GM18511 (cell line): ENCODE measurements at regions not wholly inside any gene's neighbourhood (a gene's known extent, or its start where the extent isn't known, plus 50 kb on each side); places are given as distances from the start of the nearest gene placed in this dataset.

Experiments used
- ATAC-seq: cut with Tn5 transposase; IDR thresholded peaks from one replicate; pipeline ENCODE4 v1.9.1; 2021; ENCODE audit warnings: mild to moderate bottlenecking, moderate library complexity; ENCODE audit not compliant: unreplicated experiment

DNA sequence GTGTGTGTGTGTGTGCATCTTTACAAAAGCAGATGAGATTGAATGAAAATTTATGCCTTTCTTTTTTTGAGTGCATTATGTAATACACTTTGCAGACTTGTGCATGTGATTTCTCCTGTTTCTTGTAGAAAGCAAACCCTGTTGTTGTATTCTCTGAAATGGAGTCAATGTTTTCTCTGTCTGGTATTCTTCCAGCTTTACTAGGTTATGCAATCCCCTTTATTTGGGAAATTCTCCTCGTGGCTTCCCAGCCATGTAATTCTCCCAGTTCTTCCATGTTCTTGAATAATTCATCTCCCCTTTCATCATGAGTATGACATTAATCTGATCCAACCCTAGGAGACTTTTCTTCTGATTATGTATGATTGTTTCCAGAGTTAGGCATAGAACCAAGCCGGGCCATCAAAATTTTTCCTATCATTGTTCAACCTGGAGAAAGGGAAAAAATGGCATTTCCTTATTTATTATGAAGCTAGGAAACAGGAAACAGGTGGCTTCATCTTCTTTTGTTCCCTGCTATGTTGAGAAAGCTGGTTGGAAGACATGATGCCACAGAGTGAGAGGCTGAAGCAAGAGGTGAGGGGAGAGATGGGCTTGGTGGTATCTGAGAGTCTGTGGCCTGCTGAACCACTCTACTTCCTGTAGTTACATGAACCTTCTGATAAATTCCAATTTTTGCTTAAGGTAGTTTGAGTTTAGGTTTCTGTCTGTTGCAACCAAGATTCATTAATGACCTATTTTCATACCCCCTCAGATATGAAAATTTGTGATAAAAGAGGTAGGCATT lies 68.8 kb downstream of the PRL start:
- ATAC-seq: no peak

DNA sequence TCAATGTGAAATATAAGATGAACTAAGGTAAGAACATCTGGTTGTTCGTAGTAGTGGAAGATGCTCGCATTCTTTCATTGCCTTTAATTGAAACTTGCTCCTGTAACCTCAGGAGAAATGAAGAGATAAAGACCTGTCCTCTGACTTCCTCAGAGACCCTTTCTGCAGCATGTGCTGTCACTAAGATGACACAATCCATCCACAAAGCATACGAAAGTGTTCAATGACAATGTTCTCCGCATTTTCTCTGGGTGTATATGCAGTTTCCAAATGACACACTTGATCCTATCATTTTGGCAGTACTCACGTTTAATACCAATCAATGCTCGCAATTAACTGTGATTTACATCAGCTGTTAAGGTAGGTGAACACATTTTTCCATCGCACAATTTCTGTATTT lies 65.8 kb downstream of the PRL start:
- no peak for ATAC-seq

DNA sequence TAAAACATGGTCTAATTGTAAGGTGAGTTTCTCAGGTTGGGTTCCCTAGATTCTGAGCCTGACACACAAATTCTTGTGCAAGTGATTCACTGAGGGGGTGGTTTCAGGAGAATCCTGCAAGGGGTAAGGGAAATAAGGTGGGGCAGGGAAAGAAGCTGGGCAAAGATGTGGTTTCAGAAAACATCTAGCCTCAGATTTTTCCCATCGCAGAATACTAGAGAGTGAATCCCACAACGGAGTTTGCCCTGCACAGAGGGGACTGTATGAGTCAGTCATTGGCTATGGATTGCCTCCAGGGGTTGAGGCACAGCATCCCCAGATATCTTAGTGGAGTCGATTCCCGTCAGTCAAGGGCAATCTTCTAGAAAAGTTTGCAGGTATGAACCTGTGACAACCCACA lies 65.2 kb downstream of the PRL start:
- ATAC-seq: no peak

DNA sequence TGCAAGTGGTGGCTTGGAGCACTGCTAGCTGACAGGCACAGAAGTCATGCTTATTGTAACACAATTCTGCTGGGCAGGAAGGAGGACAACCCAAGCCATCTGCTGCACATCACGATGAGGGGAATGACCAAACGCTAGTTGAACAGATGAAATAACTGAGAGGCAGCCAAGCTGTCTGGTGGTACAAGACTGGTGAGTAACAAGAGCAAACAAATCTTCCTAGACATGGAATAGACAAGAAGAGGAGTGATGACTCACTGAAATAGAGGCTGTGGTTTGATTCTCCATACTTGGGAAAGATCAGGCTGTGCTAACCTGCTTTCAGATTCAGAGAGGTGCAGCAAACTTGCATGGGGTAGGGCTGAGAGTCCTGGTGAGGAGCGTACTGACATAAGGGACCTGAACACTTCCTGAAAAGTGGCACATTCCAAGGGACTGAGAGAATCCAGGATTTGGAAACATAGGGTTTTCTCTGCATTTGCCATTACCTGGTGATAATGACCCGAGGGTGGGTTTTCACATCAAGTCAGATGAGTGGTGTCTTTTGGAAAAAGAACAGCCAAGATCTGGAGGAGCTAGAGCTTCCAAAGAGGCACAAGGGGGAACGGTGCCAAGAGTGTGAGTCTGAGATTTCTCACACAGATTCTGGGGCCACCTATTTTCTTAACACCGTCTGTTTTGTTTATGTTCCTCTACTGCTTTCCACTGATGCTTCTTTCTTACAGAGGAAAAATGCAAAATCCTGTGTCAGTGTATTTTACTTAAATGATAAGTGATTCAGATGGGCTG lies 60.0 kb downstream of the PRL start:
- ATAC-seq: no peak
